HTR-8/SVneo (cell line): ENCODE measurements at regions not wholly inside any gene's neighbourhood (a gene's known extent, or its start where the extent isn't known, plus 50 kb on each side); places are given as distances from the start of the nearest gene placed in this dataset.
"Not testable (repeated sequence)": the region's sequence is repeated elsewhere in the genome, so short reads cannot be mapped to it uniquely, and the experiment has no call there.

Source experiments
- DNase-seq: peaks from one replicate; pipeline ENCODE4 v3.0.0; 2011; ENCODE audit warnings: low spot score, mixed read lengths; ENCODE audit not compliant: insufficient read length
- FAIRE-seq: peaks from 2 replicates; lab custom pipeline; 2011; peaks lifted over from hg19 to GRCh38; lab: Jason Lieb, UNC

GRCh38 chr2:130251873-130252620, 53.8 kb upstream of the TUBA3E start:
- DNase-seq = no peak
- FAIRE-seq = no peak

- DNase-seq (no peak), FAIRE-seq (no peak)
These were observed 53.3 kb upstream of the TUBA3E start for GRCh38 chr2:130251535-130251872.

- not testable (repeated sequence) for FAIRE-seq, DNase-seq
These were observed 50.1 kb upstream of the TUBA3E start for GRCh38 chr2:130248355-130248754.
